HCT116 (cell line): ENCODE measurements at regions not wholly inside any gene's neighbourhood (a gene's known extent, or its start where the extent isn't known, plus 50 kb on each side); places are given as distances from the start of the nearest gene placed in this dataset.

Experiments
- ATAC-seq: fragments of 200-7000 bp; cut with Tn5 transposase; 2 replicates; pipeline ENCODE4 v1.9.1; 2020; ENCODE audit warnings: mild to moderate bottlenecking, moderate library complexity
- BruUV-seq: library from RNA; stranded (reverse); fragments of 400-500 nt; replicated peaks from 2 replicates; lab custom pipeline; 2021; lab: Mats Ljungman, UMichigan
- CTCF ChIA-PET: fragments of 300-600 bp; sonication (Branson Sonifier 250); formaldehyde crosslinking; loops from one replicate; lab custom pipeline; 2021; ENCODE audit warnings: antibody characterized with exemption; lab: Charles Lee
- POLR2A ChIA-PET: fragments of 300-600, 350-600 bp; sonication (Branson Sonifier 250); formaldehyde crosslinking; loops from one replicate; lab custom pipeline; 2021; ENCODE audit warnings: antibody characterized with exemption; lab: Charles Lee
- RAD21 ChIA-PET, 2 experiments: fragments of 300-600 bp; sonication (Branson Sonifier 250); formaldehyde crosslinking; loops; one replicate each; lab custom pipeline; 2023; ENCODE audit warnings: low total read pairs in 2 of 2; ENCODE audit not compliant: uncharacterized antibody in 2 of 2, unreplicated experiment in 2 of 2, low non-redundant PET in 1 of 2; lab: Charles Lee
- DNase-seq: peaks from one replicate; pipeline ENCODE4 v3.0.0-alpha.2; 2010; ENCODE audit warnings: low read depth, low spot score
- H2AFZ ChIP-seq: fragments of 200-600 bp; shearing (Covaris generic), sonication (generic); 2 replicates; pipeline ENCODE4 v1.6.1; 2017; ENCODE audit warnings: low read depth, mixed run types, mixed read lengths, antibody characterized with exemption, low read length; ENCODE audit not compliant: poor library complexity, severe bottlenecking
- H3K27ac ChIP-seq: 2 replicates; pipeline ENCODE4 v1.5.1; 2012; ENCODE audit warnings: low read depth, low read length
- H3K27me3 ChIP-seq: fragments of 200-600 bp; sonication (generic); 2 replicates; pipeline ENCODE4 v1.6.1; 2016; ENCODE audit warnings: mixed run types, low read length, mixed read lengths; ENCODE audit not compliant: insufficient read depth
- H3K36me3 ChIP-seq, 2 experiments: fragments of 200-500 bp in 1 of 2; fragments of 200-600 bp in 1 of 2; sonication (Bioruptor generic) in 1 of 2; sonication (generic) in 1 of 2; 2 replicates each; pipeline versions ENCODE4 v1.5.1 to v1.6.1; 2014 to 2016; ENCODE audit warnings: low read length in 2 of 2, inconsistent platforms in 1 of 2, mixed read lengths in 1 of 2, mixed run types in 1 of 2; ENCODE audit not compliant: insufficient read depth in 2 of 2, control insufficient read depth in 1 of 2
- H3K4me1 ChIP-seq, 2 experiments: fragments of 200-600 bp in 1 of 2; sonication (generic) in 1 of 2; 2 replicates each; pipeline versions ENCODE4 v1.5.1 to v1.6.1; 2012 to 2017; ENCODE audit warnings: low read length in 2 of 2, inconsistent platforms in 1 of 2, mild to moderate bottlenecking in 1 of 2, mixed read lengths in 1 of 2, mixed run types in 1 of 2, moderate library complexity in 1 of 2; ENCODE audit not compliant: insufficient read depth in 2 of 2, control insufficient read depth in 1 of 2
- H3K4me2 ChIP-seq: fragments of 200-600 bp; sonication (generic); 2 replicates; pipeline ENCODE4 v1.6.1; 2017; ENCODE audit warnings: mixed run types, low read length, mixed read lengths
- H3K4me3 ChIP-seq, 2 experiments: fragments of 200-600 bp in 1 of 2; sonication (generic) in 1 of 2; replicated peaks in 1 of 2; 2 replicates each; pipeline ENCODE4 v1.5.1; 2011 to 2016; ENCODE audit warnings: low read length in 2 of 2, control low read depth in 1 of 2, low read depth in 1 of 2, mild to moderate bottlenecking in 1 of 2, mixed read lengths in 1 of 2, mixed run types in 1 of 2
- H3K79me2 ChIP-seq: fragments of 200-600 bp; sonication (generic); 2 replicates; pipeline ENCODE4 v1.6.1; 2017; ENCODE audit warnings: mild to moderate bottlenecking, mixed run types, low read length, moderate library complexity, mixed read lengths; ENCODE audit not compliant: insufficient read depth
- H3K9ac ChIP-seq: fragments of 200-600 bp; sonication (generic); 2 replicates; pipeline ENCODE4 v1.6.1; 2016; ENCODE audit warnings: low read length, mixed read lengths
- H3K9me2 ChIP-seq: fragments of 200-600 bp; sonication (generic), shearing (Covaris generic); 2 replicates; pipeline ENCODE4 v1.6.1; 2017; ENCODE audit warnings: mixed run types, mild to moderate bottlenecking, moderate library complexity; ENCODE audit not compliant: insufficient read depth
- H3K9me3 ChIP-seq, 2 experiments: fragments of 200-500 bp in 1 of 2; fragments of 200-600 bp in 1 of 2; sonication (Bioruptor generic) in 1 of 2; sonication (generic) in 1 of 2; 2 replicates each; pipeline ENCODE4 v1.6.1; 2014 to 2017; ENCODE audit warnings: low read length in 2 of 2, mixed read lengths in 2 of 2, inconsistent platforms in 1 of 2, low read depth in 1 of 2, mild to moderate bottlenecking in 1 of 2, mixed run types in 1 of 2, moderate library complexity in 1 of 2; ENCODE audit not compliant: control insufficient read depth in 1 of 2, insufficient read depth in 1 of 2
- H4K20me1 ChIP-seq: fragments of 200-600 bp; sonication (generic), shearing (Covaris generic); 2 replicates; pipeline ENCODE4 v1.6.1; 2017; ENCODE audit warnings: mixed run types, mild to moderate bottlenecking, moderate library complexity; ENCODE audit not compliant: insufficient read depth
- ATF3 ChIP-seq: IDR thresholded peaks from 2 replicates; pipeline ENCODE4 v1.6.1; 2012
- CBX3 ChIP-seq: IDR thresholded peaks from 2 replicates; pipeline ENCODE4 v1.6.1; 2012; ENCODE audit warnings: low read depth
- CTCF ChIP-seq, 3 experiments: fragments of 200-600 bp in 1 of 3; sonication (generic) in 1 of 3; IDR thresholded peaks in 2 of 3; conservative IDR thresholded peaks in 1 of 3; 2 replicates each; pipeline ENCODE4 v1.5.1; 2012 to 2017; ENCODE audit warnings: low read depth in 2 of 3, low read length in 2 of 3, antibody characterized with exemption in 1 of 3, borderline replicate concordance in 1 of 3, control low read depth in 1 of 3, mild to moderate bottlenecking in 1 of 3, mixed read lengths in 1 of 3, mixed run types in 1 of 3, moderate library complexity in 1 of 3; ENCODE audit not compliant: insufficient read depth in 1 of 3
- ELF1 ChIP-seq: IDR thresholded peaks from 2 replicates; pipeline ENCODE4 v1.6.1; 2012; ENCODE audit warnings: low read depth, borderline replicate concordance
- EZH2 ChIP-seq: fragments of 200-600 bp; sonication (generic); IDR thresholded peaks from 2 replicates; pipeline ENCODE4 v1.6.1; 2017; ENCODE audit warnings: antibody characterized with exemption, mixed run types
- EZH2phosphoT487 ChIP-seq: fragments of 200-600 bp; IDR thresholded peaks from 2 replicates; pipeline ENCODE4 v1.6.1; 2018; ENCODE audit warnings: antibody characterized with exemption, borderline replicate concordance
- FOSL1 ChIP-seq: IDR thresholded peaks from 2 replicates; pipeline ENCODE4 v1.6.1; 2012; ENCODE audit warnings: low read depth
- JUND ChIP-seq: IDR thresholded peaks from 2 replicates; pipeline ENCODE4 v1.6.1; 2012
- POLR2A ChIP-seq: IDR thresholded peaks from 2 replicates; pipeline ENCODE4 v1.7.0; 2011; ENCODE audit warnings: borderline replicate concordance; ENCODE audit not compliant: insufficient read depth, insufficient read length; ENCODE audit errors: extremely low read depth
- POLR2AphosphoS5 ChIP-seq: IDR thresholded peaks from 2 replicates; pipeline ENCODE4 v1.6.1; 2011; ENCODE audit warnings: mild to moderate bottlenecking, low read depth, low read length, moderate library complexity
- RAD21 ChIP-seq: IDR thresholded peaks from 2 replicates; pipeline ENCODE4 v1.6.1; 2012; ENCODE audit warnings: low read depth, mild to moderate bottlenecking
- SIN3A ChIP-seq: IDR thresholded peaks from 2 replicates; pipeline ENCODE4 v1.6.1; 2012; ENCODE audit warnings: low read depth
- SP1 ChIP-seq: IDR thresholded peaks from 2 replicates; pipeline ENCODE4 v1.6.1; 2012; ENCODE audit warnings: low read depth
- TCF7L2 ChIP-seq: IDR thresholded peaks from 2 replicates; pipeline ENCODE4 v1.7.0; 2011; ENCODE audit warnings: borderline replicate concordance, inconsistent platforms; ENCODE audit not compliant: insufficient read depth, insufficient read length; ENCODE audit errors: extremely low read depth
- YY1 ChIP-seq: IDR thresholded peaks from 2 replicates; pipeline ENCODE4 v1.6.1; 2011; ENCODE audit warnings: low read length, low read depth, moderate library complexity, mild to moderate bottlenecking; ENCODE audit not compliant: insufficient replicate concordance; ENCODE audit errors: extremely low read depth
- ZFX ChIP-seq: fragments of 450-650 bp; IDR thresholded peaks from 2 replicates; pipeline ENCODE4 v1.6.1; 2017
- ZNF274 ChIP-seq: fragments of 200-500 bp; sonication (Bioruptor generic); IDR thresholded peaks from 2 replicates; pipeline ENCODE4 v1.6.1; 2014; ENCODE audit warnings: mild to moderate bottlenecking, low read depth, low read length, inconsistent platforms
- intact Hi-C: fragments of 100-400 bp; cut with micrococcal nuclease; formaldehyde crosslinking; loops from 2 replicates; pipeline ENCODE4 v1.10.0; 2022

- Histone ChIP-seq H3K4me3 (no peak overlapping the region), H3K27ac (no peak overlapping the region), H3K4me2 (no peak overlapping the region), H3K9me3 (no peaks in the 10 kb centered on the region), H2AFZ (no peak overlapping the region), H3K9ac (no peak overlapping the region), H3K36me3 (no peaks in the 10 kb centered on the region), H4K20me1 (no peaks in the 10 kb centered on the region), H3K9me2 (no peaks in the 10 kb centered on the region), H3K27me3 (no peaks in the 10 kb centered on the region), H3K79me2 (no peaks in the 10 kb centered on the region), H3K4me1 (no peaks in the 10 kb centered on the region; a peak in 1 of 4 replicates)
- intact Hi-C loops: no loop called here
- TF ChIP-seq ZFX (no peak), FOSL1 (no peak), SP1 (no peak), ATF3 (no peak), CTCF (IDR thresholded peaks at IDR 0.05 in 2 of 3, conservative IDR thresholded peaks at IDR 0.05 in 1 of 3; ENCODE audit: borderline replicate concordance in 1 of 3, insufficient read depth in 1 of 3, low read depth in 2 of 3, low read length in 2 of 3) (no peak), RAD21 (no peak), TCF7L2 (no peak), CBX3 (no peak)
- RAD21 ChIA-PET: no interaction called here
- BruUV-seq: no TSS peak
- no peak for DNase-seq
- no peak for ATAC-seq
- CTCF ChIA-PET: no interaction called here
- POLR2A ChIA-PET: no interaction called here
Observed at GRCh38 chr10:91123261-91123660, 97.2 kb upstream of the PCGF5 start.

DNA sequence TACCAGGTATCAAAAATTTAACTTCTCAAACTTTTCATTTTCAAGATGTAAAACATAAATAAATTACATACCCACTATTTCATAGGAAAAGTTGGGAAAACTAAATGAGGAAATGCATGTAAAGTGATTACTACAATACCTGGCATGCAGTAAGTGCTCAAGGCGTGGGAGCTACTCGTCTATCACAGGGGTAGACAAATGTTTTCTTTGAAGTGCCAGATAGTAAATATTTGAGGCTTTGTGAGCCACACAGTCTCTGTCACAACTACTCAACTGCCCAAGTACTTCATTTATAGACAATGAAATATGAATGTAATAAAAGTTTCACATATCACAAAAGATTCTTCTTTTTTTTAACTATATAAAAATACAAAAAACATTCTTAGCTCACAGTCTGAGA, 96.4 kb upstream of the PCGF5 start:
- H3K4me1 ChIP-seq: no peaks in the 10 kb centered on the region; a peak in 1 of 4 replicates
- H2AFZ ChIP-seq: no peak overlapping the region
- TF ChIP-seq POLR2AphosphoS5: no peak
- TF ChIP-seq JUND: no peak
- no peak for TF ChIP-seq POLR2A
- TF ChIP-seq ZFX: no peak
- no peak for TF ChIP-seq ZNF274
- no peak for TF ChIP-seq EZH2
- no peak for TF ChIP-seq YY1
- no peak for TF ChIP-seq CTCF (IDR thresholded peaks at IDR 0.05 in 2 of 3, conservative IDR thresholded peaks at IDR 0.05 in 1 of 3; ENCODE audit: borderline replicate concordance in 1 of 3, insufficient read depth in 1 of 3, low read depth in 2 of 3, low read length in 2 of 3)
- TF ChIP-seq CBX3: no peak
- no peak for TF ChIP-seq SP1
- no peak for TF ChIP-seq FOSL1
- TF ChIP-seq SIN3A: no peak
- no peak for TF ChIP-seq ELF1
- no peak for TF ChIP-seq EZH2phosphoT487
- no TSS peak for BruUV-seq
- no peaks in the 10 kb centered on the region for H3K36me3 ChIP-seq
- H3K4me3 ChIP-seq: no peak overlapping the region
- POLR2A ChIA-PET: no interaction called here
- intact Hi-C loops: no loop called here
- CTCF ChIA-PET: no interaction called here
- H3K9me3 ChIP-seq: no peaks in the 10 kb centered on the region
- no peaks in the 10 kb centered on the region for H3K9me2 ChIP-seq
- ATAC-seq (no peak), DNase-seq (no peak)
- RAD21 ChIA-PET: no interaction called here
- H3K27me3 ChIP-seq: no peaks in the 10 kb centered on the region
- no peaks in the 10 kb centered on the region for H4K20me1 ChIP-seq
- H3K79me2 ChIP-seq: no peaks in the 10 kb centered on the region
- H3K27ac ChIP-seq: no peak overlapping the region
- no peak overlapping the region for H3K4me2 ChIP-seq
- no peak overlapping the region for H3K9ac ChIP-seq
